GM18861 (cell line): ENCODE measurements at regions not wholly inside any gene's neighbourhood (a gene's known extent, or its start where the extent isn't known, plus 50 kb on each side); places are given as distances from the start of the nearest gene placed in this dataset.

Experiments
- ATAC-seq: cut with Tn5 transposase; IDR thresholded peaks from one replicate; pipeline ENCODE4 v1.9.1; 2021; ENCODE audit not compliant: unreplicated experiment

GRCh38 chr14:43215524-43215923, 1291.6 kb downstream of the FSCB start:
- no peak for ATAC-seq

GRCh38 chr14:43207189-43207588, 1299.9 kb downstream of the FSCB start:
- no peak for ATAC-seq

GRCh38 chr14:43204816-43205215, 1302.3 kb downstream of the FSCB start:
- ATAC-seq, result no peak

- no peak for ATAC-seq
Measured at GRCh38 chr14:43200519-43200918, 1306.6 kb downstream of the FSCB start.

- ATAC-seq, result no peak
Measured at GRCh38 chr14:43198465-43198864, 1308.6 kb downstream of the FSCB start.

GRCh38 chr14:43184540-43184939, 1322.5 kb downstream of the FSCB start:
- ATAC-seq, result no peak

GRCh38 chr14:43183916-43184315, 1323.2 kb downstream of the FSCB start:
- no peak for ATAC-seq

- no peak for ATAC-seq
Measured at GRCh38 chr14:43175896-43176295, 1331.2 kb downstream of the FSCB start.

- ATAC-seq, result no peak
Measured at GRCh38 chr14:43172899-43173548, 1334.1 kb downstream of the FSCB start.

- no peak for ATAC-seq
Measured at GRCh38 chr14:43169722-43170121, 1337.4 kb downstream of the FSCB start.

GRCh38 chr14:43168371-43168925, 1338.6 kb downstream of the FSCB start:
- no peak for ATAC-seq

GRCh38 chr14:43166163-43166562, 1340.9 kb downstream of the FSCB start:
- peak; percentile 59 for ATAC-seq

GRCh38 chr14:43165651-43166050, 1341.4 kb downstream of the FSCB start:
- ATAC-seq, result no peak

- no peak for ATAC-seq
Measured at GRCh38 chr14:43161477-43161876, 1345.6 kb downstream of the FSCB start.

GRCh38 chr14:43157661-43158060, 1349.4 kb downstream of the FSCB start:
- no peak for ATAC-seq

GRCh38 chr14:43155924-43156323, 1351.2 kb downstream of the FSCB start:
- ATAC-seq, result no peak

- ATAC-seq, result no peak
Measured at GRCh38 chr14:43155258-43155657, 1351.8 kb downstream of the FSCB start.

- ATAC-seq, result no peak
Measured at GRCh38 chr14:43147485-43147884, 1359.6 kb downstream of the FSCB start.

GRCh38 chr14:43145361-43145760, 1361.7 kb downstream of the FSCB start:
- ATAC-seq, result no peak

GRCh38 chr14:43143106-43143505, 1364.0 kb downstream of the FSCB start:
- no peak for ATAC-seq

- ATAC-seq, result no peak
Measured at GRCh38 chr14:43141636-43142191, 1365.4 kb downstream of the FSCB start.

- no peak for ATAC-seq
Measured at GRCh38 chr14:43140453-43140852, 1366.6 kb downstream of the FSCB start.
